GM19452 (cell line): ENCODE measurements at regions not wholly inside any gene's neighbourhood (a gene's known extent, or its start where the extent isn't known, plus 50 kb on each side); places are given as distances from the start of the nearest gene placed in this dataset.

Source experiments
- ATAC-seq: cut with Tn5 transposase; IDR thresholded peaks from one replicate; pipeline ENCODE4 v1.9.1; 2021; ENCODE audit not compliant: unreplicated experiment

GRCh38 chr2:19750136-19750535 lies 151.6 kb downstream of the TTC32 start:
- no peak for ATAC-seq

GRCh38 chr2:19749507-19749836 lies 152.3 kb downstream of the TTC32 start:
- ATAC-seq = no peak

- ATAC-seq = no peak
These were observed 152.9 kb downstream of the TTC32 start for GRCh38 chr2:19748711-19749506.

DNA sequence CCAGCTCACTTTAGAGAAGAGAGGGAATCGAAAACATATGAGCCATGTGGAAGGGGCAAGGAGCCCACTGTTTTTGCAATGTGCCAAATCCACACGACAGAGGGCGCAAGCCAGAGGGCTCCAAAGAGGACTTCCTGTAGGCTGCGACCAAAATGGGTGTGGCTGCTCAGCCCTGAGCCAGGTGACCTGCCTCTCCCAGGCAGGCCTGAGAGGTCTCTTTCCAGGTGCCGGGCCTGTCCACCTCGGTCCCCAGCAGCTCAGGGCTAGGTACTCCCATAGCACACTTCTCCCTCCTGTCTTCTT lies 153.8 kb downstream of the TTC32 start:
- no peak for ATAC-seq

GRCh38 chr2:19747310-19748072 lies 154.3 kb downstream of the TTC32 start:
- ATAC-seq = no peak

GRCh38 chr2:19746611-19747309 lies 155.0 kb downstream of the TTC32 start:
- ATAC-seq = no peak

DNA sequence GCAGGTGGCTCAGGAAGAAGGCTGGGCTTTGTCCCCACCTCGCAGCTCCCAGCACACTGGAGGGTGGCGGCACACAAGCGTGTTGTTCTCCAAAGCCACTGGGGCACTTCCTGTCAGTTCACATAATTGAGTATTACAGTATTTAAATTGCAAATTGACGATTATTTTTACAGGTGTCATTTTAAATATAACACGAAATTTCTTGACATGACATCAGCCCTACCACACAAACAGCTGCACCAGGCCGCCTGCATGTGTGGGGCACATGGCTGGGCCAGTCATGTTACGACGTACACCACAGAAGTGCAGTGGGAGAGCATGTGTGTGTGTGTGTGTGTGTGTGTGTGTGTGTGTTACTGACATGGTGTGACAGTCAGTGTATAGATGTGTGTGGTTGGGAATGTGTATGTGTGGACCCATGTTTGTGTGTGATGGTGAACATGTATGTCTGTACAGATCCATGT lies 155.6 kb downstream of the TTC32 start:
- ATAC-seq = no peak

DNA sequence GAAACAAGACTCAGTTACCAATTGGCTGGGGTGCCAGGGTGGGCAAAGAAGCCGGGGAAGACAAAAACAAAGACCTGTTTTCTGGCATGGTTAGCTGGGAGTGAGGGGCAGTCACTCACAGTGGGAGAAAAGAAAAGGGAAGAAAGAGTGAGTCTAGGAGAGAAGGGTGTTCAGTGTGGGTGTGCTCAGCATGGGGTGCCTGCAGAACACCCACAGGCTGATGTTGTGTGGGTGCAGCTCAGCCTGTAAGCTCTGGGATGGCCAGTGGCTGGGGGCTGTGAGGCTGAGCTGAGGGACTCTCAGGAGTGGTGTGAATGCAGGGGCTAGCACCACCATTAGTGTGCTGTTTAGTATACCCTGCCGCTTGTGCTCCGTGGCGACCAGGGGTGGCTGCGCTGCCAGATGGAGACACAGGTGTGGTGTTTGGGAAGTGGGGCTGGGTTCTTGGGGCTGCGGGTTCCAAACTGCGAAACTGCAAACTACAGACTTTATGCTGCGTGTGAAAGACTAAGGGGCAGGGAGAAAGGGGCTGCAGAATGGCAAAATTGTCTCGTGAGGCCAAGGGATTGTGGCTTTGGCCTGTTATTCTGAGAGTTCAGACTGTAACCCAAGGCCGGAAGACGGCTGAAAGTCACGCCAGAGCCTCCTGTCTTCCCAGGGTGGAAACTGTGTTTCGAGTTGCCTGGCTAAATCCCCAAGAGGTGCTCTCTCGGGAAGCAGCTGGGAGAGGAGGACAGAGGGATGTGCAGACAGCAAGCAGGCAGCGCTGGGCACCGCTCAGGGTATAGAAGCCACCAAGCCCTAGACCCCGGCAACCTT lies 156.3 kb downstream of the TTC32 start:
- ATAC-seq = no peak

- ATAC-seq = no peak
These were observed 157.2 kb downstream of the TTC32 start for GRCh38 chr2:19744456-19745199.

GRCh38 chr2:19743641-19744040 lies 158.1 kb downstream of the TTC32 start:
- no peak for ATAC-seq

GRCh38 chr2:19742872-19743271 lies 158.9 kb downstream of the TTC32 start:
- no peak for ATAC-seq

DNA sequence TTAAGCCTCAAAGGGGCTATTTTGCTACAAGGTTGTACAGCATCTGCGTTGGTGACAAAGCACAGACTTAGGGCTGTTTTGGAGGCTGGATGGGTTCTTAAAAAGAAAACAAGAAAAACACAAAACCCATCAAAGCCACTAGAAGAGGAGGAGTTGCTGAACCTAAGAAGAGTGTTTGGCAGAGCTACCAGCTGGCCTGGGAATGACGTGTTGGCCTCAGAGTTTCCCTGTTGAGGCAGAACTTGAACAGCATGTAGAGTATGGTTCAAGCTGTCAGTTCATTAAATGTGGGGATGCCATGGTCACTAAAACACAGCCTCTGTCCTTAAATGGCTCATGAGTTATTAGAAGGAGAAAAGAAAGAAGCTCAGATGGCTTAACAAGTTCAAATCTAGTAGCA lies 162.5 kb downstream of the TTC32 start:
- ATAC-seq = no peak

DNA sequence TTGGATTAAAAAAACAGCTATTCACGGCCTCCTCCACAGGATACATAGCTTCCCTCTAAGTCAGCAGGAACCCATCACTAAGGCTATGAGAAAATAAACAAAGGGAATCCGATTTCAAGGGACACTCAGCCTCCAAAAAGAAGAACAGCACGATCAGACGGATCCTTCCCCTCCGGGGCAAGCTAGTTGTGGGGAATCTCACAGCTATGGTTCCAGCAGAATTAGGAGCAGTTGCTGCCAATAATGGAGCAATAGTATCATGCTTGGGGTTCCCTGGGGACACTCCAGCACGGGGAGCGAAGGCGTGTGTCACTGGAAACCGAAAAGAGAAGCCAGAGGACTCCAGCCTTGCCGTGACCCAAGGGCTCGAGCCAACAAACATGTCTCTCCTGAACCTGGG lies 163.1 kb downstream of the TTC32 start:
- no peak for ATAC-seq

DNA sequence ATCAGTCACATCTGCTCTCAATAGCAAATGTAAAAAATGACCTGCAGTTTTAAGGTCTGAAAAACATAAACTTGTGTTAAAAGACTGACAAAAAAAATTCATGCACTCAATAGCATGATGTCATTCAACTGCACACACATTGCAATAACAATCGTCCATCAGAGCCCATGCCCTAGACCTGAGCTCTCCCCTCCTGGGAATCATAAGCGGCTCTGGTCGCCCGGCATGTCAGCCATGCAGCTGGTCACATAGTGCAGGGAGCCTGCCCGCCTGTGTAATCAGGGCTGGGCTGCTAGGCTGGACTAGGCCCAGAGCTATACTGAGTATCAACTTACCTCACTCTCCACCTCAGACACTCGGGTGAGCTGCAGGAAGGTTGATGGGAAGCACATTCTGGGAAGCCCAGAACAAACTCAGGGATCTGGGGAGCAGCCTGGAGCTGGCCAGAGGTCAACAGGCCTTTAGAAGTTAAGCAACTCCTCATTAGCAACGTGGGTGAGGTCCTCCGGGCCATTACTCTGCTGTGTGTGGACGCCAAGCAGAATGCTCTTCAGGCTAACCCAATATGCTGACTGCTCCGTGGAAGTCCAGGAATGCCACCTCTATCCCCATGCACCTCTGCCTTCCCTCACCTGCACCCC lies 165.5 kb downstream of the TTC32 start:
- ATAC-seq = no peak

GRCh38 chr2:19733951-19734425 lies 167.8 kb downstream of the TTC32 start:
- ATAC-seq = no peak

GRCh38 chr2:19733390-19733789 lies 168.4 kb downstream of the TTC32 start:
- ATAC-seq = no peak

DNA sequence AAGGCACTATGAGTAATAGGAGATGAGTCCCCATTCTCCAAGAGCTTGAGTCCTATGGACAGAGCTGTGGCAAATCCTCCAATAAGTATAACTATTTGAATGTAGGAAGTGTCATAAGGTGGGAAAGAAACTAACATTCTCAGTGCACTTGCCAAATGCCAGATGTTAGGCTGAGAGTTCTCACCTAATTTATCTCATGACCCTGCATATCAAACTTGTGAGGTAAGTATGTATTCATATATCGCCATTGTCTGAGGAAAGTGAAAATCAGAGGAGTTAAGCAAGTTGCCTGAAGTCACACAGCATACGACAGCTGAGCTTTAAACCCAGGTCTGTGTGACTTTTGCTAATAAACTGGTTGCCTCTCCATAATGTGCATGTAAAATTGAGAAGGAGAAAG lies 169.5 kb downstream of the TTC32 start:
- ATAC-seq = no peak

GRCh38 chr2:19731515-19731914 lies 170.3 kb downstream of the TTC32 start:
- no peak for ATAC-seq

DNA sequence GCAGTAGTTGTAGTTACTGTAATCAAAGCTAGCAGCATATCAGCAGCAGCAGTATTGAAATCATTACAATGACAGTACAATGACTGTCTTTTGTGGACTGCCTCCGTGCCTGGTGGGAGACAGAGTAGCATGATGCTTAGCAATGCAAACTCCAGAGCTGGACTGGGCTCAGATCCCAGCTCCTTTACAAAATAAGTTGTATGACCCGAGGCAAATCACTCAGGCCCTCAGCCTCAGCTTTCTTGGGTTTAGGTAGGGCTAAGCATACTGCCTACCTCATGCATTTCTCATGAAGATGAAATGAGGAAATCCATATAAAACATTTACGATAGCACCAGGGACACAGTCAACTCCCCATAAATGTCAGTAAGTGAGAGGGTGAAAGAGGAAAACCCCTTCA lies 170.7 kb downstream of the TTC32 start:
- no peak for ATAC-seq

DNA sequence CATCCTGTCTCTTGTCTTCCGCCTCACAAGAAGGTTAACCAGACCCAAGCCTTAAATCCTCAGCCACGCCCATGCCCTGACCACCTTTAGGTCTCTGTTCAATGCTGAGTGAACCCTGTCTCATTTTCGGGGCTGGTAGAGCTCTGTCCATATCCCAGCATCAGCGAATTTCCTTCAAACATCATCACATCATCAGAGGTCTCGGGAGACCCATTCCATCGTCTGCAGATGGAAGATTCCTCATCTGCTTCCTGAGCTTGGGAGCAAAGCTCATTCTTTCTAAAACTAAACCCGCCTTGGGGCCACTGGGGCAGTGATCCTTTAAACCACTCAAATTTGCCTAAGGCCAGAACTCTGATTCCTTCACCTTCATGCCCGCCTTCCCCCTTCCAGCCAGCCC lies 173.7 kb downstream of the TTC32 start:
- ATAC-seq = no peak
